ENCODE measurements at regions not wholly inside any gene's neighbourhood (a gene's known extent, or its start where the extent isn't known, plus 50 kb on each side); places are given as distances from the start of the nearest gene placed in this dataset.

DNA sequence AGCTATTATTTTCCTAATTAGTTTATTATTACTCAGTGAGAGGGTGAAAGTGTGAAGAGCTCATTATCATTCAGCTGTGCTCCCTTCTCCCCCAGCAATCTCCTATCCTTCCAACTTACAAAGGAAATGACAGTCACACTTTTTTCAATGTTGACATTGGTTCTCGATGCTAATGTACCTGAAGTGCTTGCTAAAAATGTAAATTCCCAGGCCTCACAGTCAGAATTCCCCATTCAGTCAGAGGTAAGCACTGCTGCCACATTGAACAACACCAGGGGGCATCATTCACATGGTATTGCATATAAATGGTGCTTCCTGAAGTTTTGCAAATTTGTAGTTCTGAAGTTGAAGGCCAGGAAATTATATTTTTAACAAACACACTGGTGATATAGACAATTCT is 132.7 kb upstream of the FOXD3 start:
- no peak overlapping the region for H3K4me3 ChIP-seq (replicated peaks in 1 of 2; ENCODE audit: low read depth in 1 of 2, low read length in 2 of 2)
- H4K20me1 ChIP-seq (ENCODE audit: insufficient read depth): no peaks in the 10 kb centered on the region
- H3K36me3 ChIP-seq (ENCODE audit: control insufficient read depth in 1 of 2, insufficient read depth in 2 of 2, low read length in 2 of 2): no peaks in the 10 kb centered on the region
- peak; percentile 15 for DNase-seq (ENCODE audit: low read depth, low spot score)
- no peaks in the 10 kb centered on the region for H3K27me3 ChIP-seq (ENCODE audit: insufficient read depth, low read length)
- no peak overlapping the region for H3K9ac ChIP-seq (ENCODE audit: low read length)
- RAD21 ChIA-PET (ENCODE audit: low non-redundant PET in 1 of 2, low total read pairs in 2 of 2, uncharacterized antibody in 2 of 2, unreplicated experiment in 2 of 2): no interaction called here
- H2AFZ ChIP-seq (ENCODE audit: low read depth, low read length, poor library complexity, severe bottlenecking): no peak overlapping the region
- H3K4me2 ChIP-seq (ENCODE audit: low read length): no peak overlapping the region
- intact Hi-C loops (cut with micrococcal nuclease): loop anchor here (2.0 kb wide), 1 partner anchor 251 kb away; no protein-coding TSS in a partner anchor
- no peaks in the 10 kb centered on the region for H3K9me3 ChIP-seq (ENCODE audit: control insufficient read depth in 1 of 2, insufficient read depth in 1 of 2, low read depth in 1 of 2, low read length in 2 of 2)
- CTCF ChIA-PET: interaction anchor here (1.0 to 1.2 kb wide), 2 partner anchors 137 to 348 kb away, joined by 3 to 10 read pairs; no protein-coding TSS in a partner anchor
- no peak overlapping the region for H3K27ac ChIP-seq (ENCODE audit: low read depth, low read length)
- H3K9me2 ChIP-seq (ENCODE audit: insufficient read depth): no peaks in the 10 kb centered on the region
- no peaks in the 10 kb centered on the region for H3K4me1 ChIP-seq (ENCODE audit: control insufficient read depth in 1 of 2, insufficient read depth in 2 of 2, low read length in 2 of 2)
- TF ChIP-seq, protein P1, sequence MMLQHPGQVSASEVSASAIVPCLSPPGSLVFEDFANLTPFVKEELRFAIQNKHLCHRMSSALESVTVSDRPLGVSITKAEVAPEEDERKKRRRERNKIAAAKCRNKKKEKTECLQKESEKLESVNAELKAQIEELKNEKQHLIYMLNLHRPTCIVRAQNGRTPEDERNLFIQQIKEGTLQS (IDR thresholded peaks at IDR 0.05): no peak
- TF ChIP-seq, protein P2, sequence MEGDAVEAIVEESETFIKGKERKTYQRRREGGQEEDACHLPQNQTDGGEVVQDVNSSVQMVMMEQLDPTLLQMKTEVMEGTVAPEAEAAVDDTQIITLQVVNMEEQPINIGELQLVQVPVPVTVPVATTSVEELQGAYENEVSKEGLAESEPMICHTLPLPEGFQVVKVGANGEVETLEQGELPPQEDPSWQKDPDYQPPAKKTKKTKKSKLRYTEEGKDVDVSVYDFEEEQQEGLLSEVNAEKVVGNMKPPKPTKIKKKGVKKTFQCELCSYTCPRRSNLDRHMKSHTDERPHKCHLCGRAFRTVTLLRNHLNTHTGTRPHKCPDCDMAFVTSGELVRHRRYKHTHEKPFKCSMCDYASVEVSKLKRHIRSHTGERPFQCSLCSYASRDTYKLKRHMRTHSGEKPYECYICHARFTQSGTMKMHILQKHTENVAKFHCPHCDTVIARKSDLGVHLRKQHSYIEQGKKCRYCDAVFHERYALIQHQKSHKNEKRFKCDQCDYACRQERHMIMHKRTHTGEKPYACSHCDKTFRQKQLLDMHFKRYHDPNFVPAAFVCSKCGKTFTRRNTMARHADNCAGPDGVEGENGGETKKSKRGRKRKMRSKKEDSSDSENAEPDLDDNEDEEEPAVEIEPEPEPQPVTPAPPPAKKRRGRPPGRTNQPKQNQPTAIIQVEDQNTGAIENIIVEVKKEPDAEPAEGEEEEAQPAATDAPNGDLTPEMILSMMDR (IDR thresholded peaks at IDR 0.05 in 2 of 3, conservative IDR thresholded peaks at IDR 0.05 in 1 of 3; ENCODE audit: borderline replicate concordance in 1 of 3, insufficient read depth in 1 of 3, low read depth in 2 of 3, low read length in 2 of 3): peak; percentile 33 to 58 (median 49); a peak in 5 of 6 replicates
- peak; percentile 48 for TF ChIP-seq RAD21 (IDR thresholded peaks at IDR 0.05; ENCODE audit: low read depth)
- ATAC-seq: peak; percentile 61
- no peaks in the 10 kb centered on the region for H3K79me2 ChIP-seq (ENCODE audit: insufficient read depth, low read length)
- POLR2A ChIA-PET: no interaction called here
- no TSS peak for BruUV-seq (replicated peaks)

DNA sequence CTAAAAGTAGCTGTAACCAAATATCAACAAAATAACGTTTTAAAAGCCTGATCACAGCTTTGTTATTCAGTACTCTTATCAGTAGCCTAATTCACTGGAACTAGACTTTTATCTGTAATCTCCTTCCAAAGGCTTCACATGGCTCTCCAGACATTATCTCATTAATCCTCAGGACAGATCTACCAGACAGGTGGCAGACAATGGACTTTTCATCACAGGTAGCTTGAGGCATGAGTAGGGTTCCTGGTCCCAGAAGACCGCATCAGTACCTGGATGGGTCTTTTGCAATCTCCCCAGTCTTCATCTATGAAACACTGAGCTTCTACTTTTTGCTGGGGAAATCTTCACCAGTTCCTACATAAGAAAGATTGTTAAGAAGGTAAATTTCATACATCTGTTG is 132.2 kb upstream of the FOXD3 start:
- no peak for ATAC-seq
- H3K9ac ChIP-seq (ENCODE audit: low read length): no peak overlapping the region
- no peak overlapping the region for H2AFZ ChIP-seq (ENCODE audit: low read depth, low read length, poor library complexity, severe bottlenecking)
- H4K20me1 ChIP-seq (ENCODE audit: insufficient read depth): no peaks in the 10 kb centered on the region
- no peak overlapping the region for H3K4me2 ChIP-seq (ENCODE audit: low read length)
- H3K4me1 ChIP-seq (ENCODE audit: control insufficient read depth in 1 of 2, insufficient read depth in 2 of 2, low read length in 2 of 2): no peaks in the 10 kb centered on the region
- ChIA-PET RAD21 (ENCODE audit: low non-redundant PET in 1 of 2, low total read pairs in 2 of 2, uncharacterized antibody in 2 of 2, unreplicated experiment in 2 of 2) (no interaction called here), CTCF (interaction anchor here (0.6 kb wide), 2 partner anchors 264 to 348 kb away, joined by 3 to 4 read pairs; no protein-coding TSS in a partner anchor), POLR2A (no interaction called here)
- no peaks in the 10 kb centered on the region for H3K79me2 ChIP-seq (ENCODE audit: insufficient read depth, low read length)
- no peaks in the 10 kb centered on the region for H3K9me3 ChIP-seq (ENCODE audit: control insufficient read depth in 1 of 2, insufficient read depth in 1 of 2, low read depth in 1 of 2, low read length in 2 of 2)
- H3K27me3 ChIP-seq (ENCODE audit: insufficient read depth, low read length): no peaks in the 10 kb centered on the region
- H3K36me3 ChIP-seq (ENCODE audit: control insufficient read depth in 1 of 2, insufficient read depth in 2 of 2, low read length in 2 of 2): no peaks in the 10 kb centered on the region
- no peak overlapping the region for H3K27ac ChIP-seq (ENCODE audit: low read depth, low read length)
- DNase-seq (ENCODE audit: low read depth, low spot score): no peak
- no peak for TF ChIP-seq EZH2 (IDR thresholded peaks at IDR 0.05)
- H3K9me2 ChIP-seq (ENCODE audit: insufficient read depth): no peaks in the 10 kb centered on the region
- no TSS peak for BruUV-seq (replicated peaks)
- intact Hi-C loops (cut with micrococcal nuclease): no loop called here
- H3K4me3 ChIP-seq (replicated peaks in 1 of 2; ENCODE audit: low read depth in 1 of 2, low read length in 2 of 2): no peak overlapping the region
